Uterus (tissue), 2 donors: ENCODE measurements at regions not wholly inside any gene's neighbourhood (a gene's known extent, or its start where the extent isn't known, plus 50 kb on each side); places are given as distances from the start of the nearest gene placed in this dataset.

Source experiments
- CTCF ChIP-seq, 4 experiments: fragments of 200-600 bp in 2 of 4; fragments of 450-650 bp in 2 of 4; sonication (generic) in 2 of 4; IDR thresholded peaks; one replicate each; pipeline ENCODE4 v1.5.1; 2016 to 2019; ENCODE audit warnings: antibody characterized with exemption in 4 of 4, mild to moderate bottlenecking in 2 of 4, moderate library complexity in 1 of 4
- POLR2A ChIP-seq, 2 donors: fragments of 450-650 bp; IDR thresholded peaks; one replicate each; pipeline ENCODE4 v1.6.1; 2016; ENCODE audit warnings: antibody characterized with exemption in 2 of 2, mild to moderate bottlenecking in 1 of 2, moderate library complexity in 1 of 2

GRCh38 chr4:121217351-121217750, 53.2 kb upstream of the TNIP3 start:
- TF ChIP-seq CTCF (IDR thresholded peaks at IDR 0.05) (no peak), POLR2A (IDR thresholded peaks at IDR 0.05) (no peak)
